Peyer's patch (tissue), 4 donors: ENCODE measurements at regions not wholly inside any gene's neighbourhood (a gene's known extent, or its start where the extent isn't known, plus 50 kb on each side); places are given as distances from the start of the nearest gene placed in this dataset.

ENCODE experiments used
- CTCF ChIP-seq, 6 experiments: fragments of 450-650 bp in 4 of 6; fragments of 200-600 bp in 2 of 6; sonication (generic) in 1 of 6; IDR thresholded peaks; one replicate each; pipeline ENCODE4 v1.5.1; 2017 to 2019; ENCODE audit warnings: antibody characterized with exemption in 6 of 6, mild to moderate bottlenecking in 3 of 6, moderate library complexity in 1 of 6
- POLR2A ChIP-seq, 2 donors: fragments of 450-650 bp; IDR thresholded peaks; one replicate each; pipeline ENCODE4 v1.5.1; 2017; ENCODE audit warnings: antibody characterized with exemption in 2 of 2, mild to moderate bottlenecking in 2 of 2, moderate library complexity in 2 of 2

- no peak for TF ChIP-seq CTCF (IDR thresholded peaks at IDR 0.05)
- TF ChIP-seq POLR2A (IDR thresholded peaks at IDR 0.05): no peak
Measured at GRCh38 chr5:142531977-142532780, 153.7 kb downstream of the FGF1 start.
